ENCODE measurements at regions not wholly inside any gene's neighbourhood (a gene's known extent, or its start where the extent isn't known, plus 50 kb on each side); places are given as distances from the start of the nearest gene placed in this dataset.

- TF ChIP-seq RCOR1 (IDR thresholded peaks at IDR 0.05; ENCODE audit: low read length) (no peak), CTCF (IDR thresholded peaks at IDR 0.05) (no peak), PBX3 (IDR thresholded peaks at IDR 0.05) (no peak), CHD2 (IDR thresholded peaks at IDR 0.05; ENCODE audit: low read length, partially characterized antibody) (no peak), TAF1 (IDR thresholded peaks at IDR 0.05; ENCODE audit: borderline replicate concordance, low read depth, low read length) (no peak), POLR2AphosphoS5 (IDR thresholded peaks at IDR 0.05; ENCODE audit: low read depth, low read length) (no peak), FOXJ3 (CRISPR knock-in tag; IDR thresholded peaks at IDR 0.05) (no peak), MAX (IDR thresholded peaks at IDR 0.05; ENCODE audit: low read depth) (no peak)
Measured at GRCh38 chr6:78528926-78529325, 338.4 kb upstream of the IRAK1BP1 start.
